ENCODE measurements at regions not wholly inside any gene's neighbourhood (a gene's known extent, or its start where the extent isn't known, plus 50 kb on each side); places are given as distances from the start of the nearest gene placed in this dataset.

DNA sequence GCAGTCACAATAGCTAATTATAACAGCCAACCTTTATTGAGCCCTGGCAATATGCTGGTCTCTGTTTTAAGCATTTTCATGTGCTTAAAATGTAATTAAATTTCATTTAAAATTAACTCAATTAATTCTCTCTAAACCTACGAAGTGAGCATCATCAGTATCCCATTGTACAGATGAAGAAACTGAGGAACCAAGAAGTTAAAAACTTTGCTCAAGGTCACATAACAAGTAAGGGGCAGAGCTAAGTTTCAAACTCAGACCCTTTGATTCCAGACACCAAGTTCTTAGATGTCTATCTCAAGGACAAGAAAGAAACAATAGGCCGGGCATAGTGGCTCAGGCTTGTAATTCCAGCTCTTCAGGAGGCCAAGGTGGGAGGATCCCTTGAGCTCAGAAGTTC lies 55.9 kb upstream of the NFKB1 start:
- H3K4me3 ChIP-seq (ENCODE audit: low read length) = no peak overlapping the region
- no peak overlapping the region for H3K27ac ChIP-seq (ENCODE audit: low read depth, low read length)
- no peak overlapping the region for H3K9ac ChIP-seq (ENCODE audit: low read length)
- H3K27me3 ChIP-seq (ENCODE audit: control insufficient read depth, insufficient read depth, low read length) = no peaks in the 10 kb centered on the region
- H3K4me1 ChIP-seq (ENCODE audit: control insufficient read depth, insufficient read depth, low read length) = no peaks in the 10 kb centered on the region
- H3K36me3 ChIP-seq (ENCODE audit: control insufficient read depth, insufficient read depth, low read length) = no peaks in the 10 kb centered on the region

DNA sequence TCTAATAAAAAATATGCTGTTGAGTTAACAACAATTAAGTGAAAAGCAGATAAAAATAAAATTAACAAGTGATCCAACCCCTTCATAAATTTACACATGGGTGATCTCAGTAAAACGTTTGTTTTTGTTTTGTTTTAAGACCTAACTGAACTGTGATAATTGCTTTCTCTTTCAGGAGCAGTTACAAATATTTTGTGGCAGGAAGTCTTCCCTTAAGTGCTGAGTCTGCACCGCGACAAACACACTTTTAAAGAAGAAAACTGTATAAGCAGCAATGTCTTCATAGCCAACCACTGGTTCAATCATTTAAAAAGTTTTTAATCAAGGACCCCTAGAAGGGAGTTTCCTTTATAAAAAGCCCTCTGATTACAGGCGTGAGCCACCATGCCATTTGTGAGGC lies 53.7 kb upstream of the NFKB1 start:
- Histone ChIP-seq H3K9ac (ENCODE audit: low read length) (no peak overlapping the region), H3K36me3 (ENCODE audit: control insufficient read depth, insufficient read depth, low read length) (no peaks in the 10 kb centered on the region), H3K4me3 (ENCODE audit: low read length) (no peak overlapping the region), H3K27ac (ENCODE audit: low read depth, low read length) (no peak overlapping the region), H3K27me3 (ENCODE audit: control insufficient read depth, insufficient read depth, low read length) (no peaks in the 10 kb centered on the region), H3K4me1 (ENCODE audit: control insufficient read depth, insufficient read depth, low read length) (no peaks in the 10 kb centered on the region)

DNA sequence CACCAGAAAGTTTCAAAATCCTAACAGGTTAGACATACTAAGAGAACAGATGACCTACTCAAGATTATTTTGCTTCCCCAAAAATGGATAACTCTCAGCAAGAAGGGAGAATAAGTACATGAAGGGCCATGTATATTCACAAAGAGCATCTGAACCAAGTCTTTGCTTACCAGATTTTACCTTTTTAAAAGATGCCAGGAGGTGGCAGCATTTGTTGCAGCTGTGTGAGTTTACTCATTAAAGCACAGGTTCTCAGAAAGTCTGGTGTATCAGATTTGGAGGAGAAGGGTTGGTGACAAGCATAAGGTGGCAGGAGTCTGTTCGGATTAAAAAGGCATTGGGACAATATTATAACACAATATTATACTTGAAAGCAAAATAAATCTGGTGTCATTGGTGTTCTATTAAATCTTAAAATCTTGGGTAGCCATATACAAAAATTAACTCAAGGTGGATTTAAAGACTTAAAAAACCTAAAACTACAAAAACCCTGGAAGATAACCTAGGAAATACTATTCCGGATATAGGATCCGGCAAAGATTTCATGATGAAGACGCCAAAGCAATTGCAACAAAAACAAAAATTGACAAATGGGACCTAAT lies 51.3 kb upstream of the NFKB1 start:
- H3K4me3 ChIP-seq (ENCODE audit: low read length) = no peak overlapping the region
- H3K27ac ChIP-seq (ENCODE audit: low read depth, low read length) = no peak overlapping the region
- H3K9ac ChIP-seq (ENCODE audit: low read length) = no peak overlapping the region
- no peaks in the 10 kb centered on the region for H3K27me3 ChIP-seq (ENCODE audit: control insufficient read depth, insufficient read depth, low read length)
- H3K4me1 ChIP-seq (ENCODE audit: control insufficient read depth, insufficient read depth, low read length) = no peaks in the 10 kb centered on the region
- H3K36me3 ChIP-seq (ENCODE audit: control insufficient read depth, insufficient read depth, low read length) = no peaks in the 10 kb centered on the region

DNA sequence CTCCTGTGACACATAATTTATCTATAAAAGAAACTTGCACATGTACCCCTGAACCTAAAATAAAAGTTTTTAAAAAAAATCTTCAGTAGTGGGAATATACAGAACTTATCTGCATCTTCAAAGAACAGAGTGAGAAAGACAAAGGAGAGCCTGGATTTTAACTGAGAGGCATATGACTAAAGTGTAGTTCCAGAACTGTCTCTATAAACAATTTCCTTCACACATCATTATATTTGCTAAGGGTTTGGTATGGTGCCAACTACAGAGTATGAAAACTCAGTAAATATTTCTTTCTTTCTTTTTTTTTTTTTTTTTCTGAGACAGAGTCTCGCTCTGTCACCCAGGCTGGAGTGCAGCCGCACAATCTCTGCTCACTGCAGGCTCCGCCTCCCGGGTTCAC lies 49.9 kb upstream of the NFKB1 start:
- Histone ChIP-seq H3K36me3 (ENCODE audit: control insufficient read depth, insufficient read depth, low read length) (no peaks in the 10 kb centered on the region), H3K9ac (ENCODE audit: low read length) (no peak overlapping the region), H3K27ac (ENCODE audit: low read depth, low read length) (no peak overlapping the region), H3K4me1 (ENCODE audit: control insufficient read depth, insufficient read depth, low read length) (no peaks in the 10 kb centered on the region), H3K4me3 (ENCODE audit: low read length) (no peak overlapping the region), H3K27me3 (ENCODE audit: control insufficient read depth, insufficient read depth, low read length) (no peaks in the 10 kb centered on the region)
